ENCODE measurements at regions not wholly inside any gene's neighbourhood (a gene's known extent, or its start where the extent isn't known, plus 50 kb on each side); places are given as distances from the start of the nearest gene placed in this dataset.

- no TSS peak for BruUV-seq (replicated peaks)
- H2AFZ ChIP-seq (ENCODE audit: low read depth, low read length, poor library complexity, severe bottlenecking) = no peak overlapping the region
- no peak overlapping the region for H3K9ac ChIP-seq (ENCODE audit: low read length)
- no peaks in the 10 kb centered on the region for H3K4me1 ChIP-seq (ENCODE audit: control insufficient read depth in 1 of 2, insufficient read depth in 2 of 2, low read length in 2 of 2)
- no peaks in the 10 kb centered on the region for H3K9me3 ChIP-seq (ENCODE audit: control insufficient read depth in 1 of 2, insufficient read depth in 1 of 2, low read depth in 1 of 2, low read length in 2 of 2)
- no peaks in the 10 kb centered on the region for H3K9me2 ChIP-seq (ENCODE audit: insufficient read depth)
- CTCF ChIA-PET = no interaction called here
- DNase-seq (ENCODE audit: low read depth, low spot score) = no peak
- POLR2A ChIA-PET = no interaction called here
- H3K27ac ChIP-seq (ENCODE audit: low read depth, low read length) = no peak overlapping the region
- no peaks in the 10 kb centered on the region for H4K20me1 ChIP-seq (ENCODE audit: insufficient read depth)
- intact Hi-C loops (cut with micrococcal nuclease) = no loop called here
- no peak for ATAC-seq
- no peak overlapping the region for H3K4me3 ChIP-seq (replicated peaks in 1 of 2; ENCODE audit: low read depth in 1 of 2, low read length in 2 of 2)
- no peaks in the 10 kb centered on the region for H3K36me3 ChIP-seq (ENCODE audit: control insufficient read depth in 1 of 2, insufficient read depth in 2 of 2, low read length in 2 of 2)
- no peaks in the 10 kb centered on the region for H3K27me3 ChIP-seq (ENCODE audit: insufficient read depth, low read length)
- RAD21 ChIA-PET (ENCODE audit: low non-redundant PET in 1 of 2, low total read pairs in 2 of 2, uncharacterized antibody in 2 of 2, unreplicated experiment in 2 of 2) = no interaction called here
- no peaks in the 10 kb centered on the region for H3K79me2 ChIP-seq (ENCODE audit: insufficient read depth, low read length)
- no peak overlapping the region for H3K4me2 ChIP-seq (ENCODE audit: low read length)
- TF ChIP-seq JUND (IDR thresholded peaks at IDR 0.05) (no peak), EZH2 (IDR thresholded peaks at IDR 0.05) (no peak), SP1 (IDR thresholded peaks at IDR 0.05; ENCODE audit: low read depth) (no peak), EGR1 (IDR thresholded peaks at IDR 0.05; ENCODE audit: low read depth) (no peak), TCF7L2 (IDR thresholded peaks at IDR 0.05; ENCODE audit: borderline replicate concordance, extremely low read depth, insufficient read depth, insufficient read length) (no peak), SIN3A (IDR thresholded peaks at IDR 0.05; ENCODE audit: low read depth) (no peak), YY1 (IDR thresholded peaks at IDR 0.05; ENCODE audit: extremely low read depth, insufficient replicate concordance, low read depth, low read length) (no peak), REST (IDR thresholded peaks at IDR 0.05; ENCODE audit: low read depth) (no peak), EZH2phosphoT487 (IDR thresholded peaks at IDR 0.05; ENCODE audit: borderline replicate concordance) (no peak), CBX3 (IDR thresholded peaks at IDR 0.05; ENCODE audit: low read depth) (no peak), CEBPB (IDR thresholded peaks at IDR 0.05; ENCODE audit: low read depth) (no peak), FOSL1 (IDR thresholded peaks at IDR 0.05; ENCODE audit: low read depth) (no peak), RAD21 (IDR thresholded peaks at IDR 0.05; ENCODE audit: low read depth) (no peak), CTCF (IDR thresholded peaks at IDR 0.05 in 2 of 3, conservative IDR thresholded peaks at IDR 0.05 in 1 of 3; ENCODE audit: borderline replicate concordance in 1 of 3, insufficient read depth in 1 of 3, low read depth in 2 of 3, low read length in 2 of 3) (no peak), ATF3 (IDR thresholded peaks at IDR 0.05) (no peak)
- TF ChIP-seq, protein P1, sequence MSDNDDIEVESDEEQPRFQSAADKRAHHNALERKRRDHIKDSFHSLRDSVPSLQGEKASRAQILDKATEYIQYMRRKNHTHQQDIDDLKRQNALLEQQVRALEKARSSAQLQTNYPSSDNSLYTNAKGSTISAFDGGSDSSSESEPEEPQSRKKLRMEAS (IDR thresholded peaks at IDR 0.05) = no peak
Observed at GRCh38 chr10:6346631-6347030, 143.9 kb downstream of the PFKFB3 start.

Data from HCT116 (cell line).